HL-60 (cell line): ENCODE measurements at regions not wholly inside any gene's neighbourhood (a gene's known extent, or its start where the extent isn't known, plus 50 kb on each side); places are given as distances from the start of the nearest gene placed in this dataset.

Experiments
- DNase-seq, 2 experiments: peaks; one replicate each; pipeline ENCODE4 v3.0.0-alpha.2; 2010 to 2020; ENCODE audit warnings: low read depth in 1 of 2, low spot score in 1 of 2
- H3K27ac ChIP-seq: fragments of 250-450 bp; sonication (Bioruptor Pico); replicated peaks from 2 replicates; pipeline ENCODE4 v1.5.1; 2020; ENCODE audit warnings: mild to moderate bottlenecking, moderate library complexity
- H3K27me3 ChIP-seq: fragments of 250-450 bp; sonication (Bioruptor Pico); 2 replicates; pipeline ENCODE4 v1.5.1; 2021; ENCODE audit warnings: mild to moderate bottlenecking, moderate library complexity; ENCODE audit not compliant: insufficient read depth, poor library complexity, severe bottlenecking
- H3K4me3 ChIP-seq: replicated peaks from 2 replicates; pipeline ENCODE4 v1.5.1; 2011; ENCODE audit warnings: mild to moderate bottlenecking, control low read depth, low read length; ENCODE audit not compliant: insufficient read depth
- GABPA ChIP-seq: IDR thresholded peaks from 2 replicates; pipeline ENCODE4 v1.6.1; 2012; ENCODE audit warnings: low read depth
- POLR2AphosphoS5 ChIP-seq: IDR thresholded peaks from 2 replicates; pipeline ENCODE4 v1.6.1; 2012; ENCODE audit warnings: low read depth
- REST ChIP-seq: IDR thresholded peaks from 2 replicates; pipeline ENCODE4 v1.6.1; 2012; ENCODE audit warnings: low read depth; ENCODE audit not compliant: insufficient replicate concordance
- SPI1 ChIP-seq: IDR thresholded peaks from 2 replicates; pipeline ENCODE4 v1.6.1; 2012; ENCODE audit warnings: low read depth, mild to moderate bottlenecking, borderline replicate concordance
- TF ChIP-seq, protein P1 (sequence below): IDR thresholded peaks from one replicate; pipeline ENCODE4 v1.5.1; 2011; ENCODE audit warnings: low read length, control low read depth, inconsistent platforms; ENCODE audit not compliant: insufficient read depth

DNA sequence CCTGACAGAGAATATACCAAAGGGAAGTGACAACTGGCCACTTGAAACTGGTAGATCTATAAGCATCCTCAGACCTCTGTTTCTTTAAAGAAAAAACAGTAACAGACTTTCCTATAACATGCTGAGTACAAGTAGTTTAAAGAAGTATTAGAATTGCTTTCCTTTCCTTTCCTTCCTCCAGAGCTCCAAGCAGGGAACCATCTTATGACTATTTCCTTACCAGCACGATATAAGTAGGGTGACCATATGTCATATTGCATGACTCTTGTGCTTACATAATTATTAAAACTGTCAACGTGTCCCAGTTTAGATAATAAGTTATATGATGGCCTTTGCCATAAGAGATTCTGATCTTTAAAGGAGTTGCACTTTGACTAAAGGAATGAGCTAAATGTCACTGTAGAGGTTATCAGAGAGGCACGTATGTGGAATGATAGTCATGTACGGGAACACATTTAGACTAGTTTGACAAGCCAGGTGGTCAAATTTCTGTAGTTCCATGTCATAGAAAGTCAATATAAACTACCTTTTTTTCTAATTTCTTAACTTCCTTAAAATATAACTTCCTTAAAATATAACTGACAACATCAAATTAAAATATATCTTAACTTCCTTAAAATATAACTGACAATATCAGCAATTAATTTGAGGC, 212.7 kb upstream of the CD180 start:
- TF ChIP-seq POLR2AphosphoS5 (no peak), SPI1 (no peak), GABPA (no peak), REST (no peak)
- TF ChIP-seq, protein P1, sequence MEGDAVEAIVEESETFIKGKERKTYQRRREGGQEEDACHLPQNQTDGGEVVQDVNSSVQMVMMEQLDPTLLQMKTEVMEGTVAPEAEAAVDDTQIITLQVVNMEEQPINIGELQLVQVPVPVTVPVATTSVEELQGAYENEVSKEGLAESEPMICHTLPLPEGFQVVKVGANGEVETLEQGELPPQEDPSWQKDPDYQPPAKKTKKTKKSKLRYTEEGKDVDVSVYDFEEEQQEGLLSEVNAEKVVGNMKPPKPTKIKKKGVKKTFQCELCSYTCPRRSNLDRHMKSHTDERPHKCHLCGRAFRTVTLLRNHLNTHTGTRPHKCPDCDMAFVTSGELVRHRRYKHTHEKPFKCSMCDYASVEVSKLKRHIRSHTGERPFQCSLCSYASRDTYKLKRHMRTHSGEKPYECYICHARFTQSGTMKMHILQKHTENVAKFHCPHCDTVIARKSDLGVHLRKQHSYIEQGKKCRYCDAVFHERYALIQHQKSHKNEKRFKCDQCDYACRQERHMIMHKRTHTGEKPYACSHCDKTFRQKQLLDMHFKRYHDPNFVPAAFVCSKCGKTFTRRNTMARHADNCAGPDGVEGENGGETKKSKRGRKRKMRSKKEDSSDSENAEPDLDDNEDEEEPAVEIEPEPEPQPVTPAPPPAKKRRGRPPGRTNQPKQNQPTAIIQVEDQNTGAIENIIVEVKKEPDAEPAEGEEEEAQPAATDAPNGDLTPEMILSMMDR, result no peak
- Histone ChIP-seq H3K4me3 (no peak overlapping the region), H3K27me3 (no peaks in the 10 kb centered on the region), H3K27ac (peak overlapping the region; percentile 77)
- DNase-seq, result peak; percentile 7

DNA sequence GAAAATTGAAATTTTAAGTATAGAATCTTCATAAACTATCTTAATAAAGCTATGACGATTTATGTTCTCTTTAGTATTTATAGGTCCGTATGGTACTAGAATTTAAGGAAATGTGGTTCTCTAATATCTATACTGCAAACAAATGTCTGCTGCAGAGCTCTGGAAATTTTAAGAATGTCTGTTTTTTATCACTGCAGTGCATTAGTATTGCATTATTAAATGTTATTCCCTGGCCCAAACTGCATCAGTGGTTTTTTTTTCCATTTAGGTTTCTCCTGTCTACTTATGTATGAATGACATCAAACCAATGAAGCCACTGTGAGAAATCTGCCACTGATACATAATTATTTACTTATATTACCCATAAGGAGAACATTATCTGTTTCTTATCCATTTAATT, 211.4 kb upstream of the CD180 start:
- H3K4me3 ChIP-seq, result no peak overlapping the region
- H3K27me3 ChIP-seq, result no peaks in the 10 kb centered on the region
- no peak for TF ChIP-seq GABPA
- TF ChIP-seq SPI1, result no peak
- TF ChIP-seq REST, result no peak
- TF ChIP-seq, protein P1, result no peak
- no peak for TF ChIP-seq POLR2AphosphoS5
- no peak for DNase-seq
- H3K27ac ChIP-seq, result no peak overlapping the region

- no peak overlapping the region for H3K27ac ChIP-seq
- no peak overlapping the region for H3K4me3 ChIP-seq
- DNase-seq, result no peak
- no peaks in the 10 kb centered on the region for H3K27me3 ChIP-seq
- TF ChIP-seq SPI1, result no peak
- no peak for TF ChIP-seq POLR2AphosphoS5
- TF ChIP-seq, protein P1, result no peak
- no peak for TF ChIP-seq REST
- no peak for TF ChIP-seq GABPA
Observed at GRCh38 chr5:67405755-67406154, 209.2 kb upstream of the CD180 start.
